HCT116 (cell line): ENCODE measurements at regions not wholly inside any gene's neighbourhood (a gene's known extent, or its start where the extent isn't known, plus 50 kb on each side); places are given as distances from the start of the nearest gene placed in this dataset.

ENCODE experiments used
- ATAC-seq: fragments of 200-7000 bp; cut with Tn5 transposase; 2 replicates; pipeline ENCODE4 v1.9.1; 2020; ENCODE audit warnings: mild to moderate bottlenecking, moderate library complexity
- BruUV-seq: library from RNA; stranded (reverse); fragments of 400-500 nt; replicated peaks from 2 replicates; lab custom pipeline; 2021; lab: Mats Ljungman, UMichigan
- CTCF ChIA-PET: fragments of 300-600 bp; sonication (Branson Sonifier 250); formaldehyde crosslinking; loops from one replicate; lab custom pipeline; 2021; ENCODE audit warnings: antibody characterized with exemption; lab: Charles Lee
- POLR2A ChIA-PET: fragments of 300-600, 350-600 bp; sonication (Branson Sonifier 250); formaldehyde crosslinking; loops from one replicate; lab custom pipeline; 2021; ENCODE audit warnings: antibody characterized with exemption; lab: Charles Lee
- RAD21 ChIA-PET, 2 experiments: fragments of 300-600 bp; sonication (Branson Sonifier 250); formaldehyde crosslinking; loops; one replicate each; lab custom pipeline; 2023; ENCODE audit warnings: low total read pairs in 2 of 2; ENCODE audit not compliant: uncharacterized antibody in 2 of 2, unreplicated experiment in 2 of 2, low non-redundant PET in 1 of 2; lab: Charles Lee
- DNase-seq: peaks from one replicate; pipeline ENCODE4 v3.0.0-alpha.2; 2010; ENCODE audit warnings: low read depth, low spot score
- H2AFZ ChIP-seq: fragments of 200-600 bp; shearing (Covaris generic), sonication (generic); 2 replicates; pipeline ENCODE4 v1.6.1; 2017; ENCODE audit warnings: low read depth, mixed run types, mixed read lengths, antibody characterized with exemption, low read length; ENCODE audit not compliant: poor library complexity, severe bottlenecking
- H3K27ac ChIP-seq: 2 replicates; pipeline ENCODE4 v1.5.1; 2012; ENCODE audit warnings: low read depth, low read length
- H3K27me3 ChIP-seq: fragments of 200-600 bp; sonication (generic); 2 replicates; pipeline ENCODE4 v1.6.1; 2016; ENCODE audit warnings: mixed run types, low read length, mixed read lengths; ENCODE audit not compliant: insufficient read depth
- H3K36me3 ChIP-seq, 2 experiments: fragments of 200-500 bp in 1 of 2; fragments of 200-600 bp in 1 of 2; sonication (Bioruptor generic) in 1 of 2; sonication (generic) in 1 of 2; 2 replicates each; pipeline versions ENCODE4 v1.5.1 to v1.6.1; 2014 to 2016; ENCODE audit warnings: low read length in 2 of 2, inconsistent platforms in 1 of 2, mixed read lengths in 1 of 2, mixed run types in 1 of 2; ENCODE audit not compliant: insufficient read depth in 2 of 2, control insufficient read depth in 1 of 2
- H3K4me1 ChIP-seq, 2 experiments: fragments of 200-600 bp in 1 of 2; sonication (generic) in 1 of 2; 2 replicates each; pipeline versions ENCODE4 v1.5.1 to v1.6.1; 2012 to 2017; ENCODE audit warnings: low read length in 2 of 2, inconsistent platforms in 1 of 2, mild to moderate bottlenecking in 1 of 2, mixed read lengths in 1 of 2, mixed run types in 1 of 2, moderate library complexity in 1 of 2; ENCODE audit not compliant: insufficient read depth in 2 of 2, control insufficient read depth in 1 of 2
- H3K4me2 ChIP-seq: fragments of 200-600 bp; sonication (generic); 2 replicates; pipeline ENCODE4 v1.6.1; 2017; ENCODE audit warnings: mixed run types, low read length, mixed read lengths
- H3K4me3 ChIP-seq, 2 experiments: fragments of 200-600 bp in 1 of 2; sonication (generic) in 1 of 2; replicated peaks in 1 of 2; 2 replicates each; pipeline ENCODE4 v1.5.1; 2011 to 2016; ENCODE audit warnings: low read length in 2 of 2, control low read depth in 1 of 2, low read depth in 1 of 2, mild to moderate bottlenecking in 1 of 2, mixed read lengths in 1 of 2, mixed run types in 1 of 2
- H3K79me2 ChIP-seq: fragments of 200-600 bp; sonication (generic); 2 replicates; pipeline ENCODE4 v1.6.1; 2017; ENCODE audit warnings: mild to moderate bottlenecking, mixed run types, low read length, moderate library complexity, mixed read lengths; ENCODE audit not compliant: insufficient read depth
- H3K9ac ChIP-seq: fragments of 200-600 bp; sonication (generic); 2 replicates; pipeline ENCODE4 v1.6.1; 2016; ENCODE audit warnings: low read length, mixed read lengths
- H3K9me2 ChIP-seq: fragments of 200-600 bp; sonication (generic), shearing (Covaris generic); 2 replicates; pipeline ENCODE4 v1.6.1; 2017; ENCODE audit warnings: mixed run types, mild to moderate bottlenecking, moderate library complexity; ENCODE audit not compliant: insufficient read depth
- H3K9me3 ChIP-seq, 2 experiments: fragments of 200-500 bp in 1 of 2; fragments of 200-600 bp in 1 of 2; sonication (Bioruptor generic) in 1 of 2; sonication (generic) in 1 of 2; 2 replicates each; pipeline ENCODE4 v1.6.1; 2014 to 2017; ENCODE audit warnings: low read length in 2 of 2, mixed read lengths in 2 of 2, inconsistent platforms in 1 of 2, low read depth in 1 of 2, mild to moderate bottlenecking in 1 of 2, mixed run types in 1 of 2, moderate library complexity in 1 of 2; ENCODE audit not compliant: control insufficient read depth in 1 of 2, insufficient read depth in 1 of 2
- H4K20me1 ChIP-seq: fragments of 200-600 bp; sonication (generic), shearing (Covaris generic); 2 replicates; pipeline ENCODE4 v1.6.1; 2017; ENCODE audit warnings: mixed run types, mild to moderate bottlenecking, moderate library complexity; ENCODE audit not compliant: insufficient read depth
- ATF3 ChIP-seq: IDR thresholded peaks from 2 replicates; pipeline ENCODE4 v1.6.1; 2012
- CEBPB ChIP-seq: IDR thresholded peaks from 2 replicates; pipeline ENCODE4 v1.6.1; 2012; ENCODE audit warnings: low read depth
- EGR1 ChIP-seq: IDR thresholded peaks from 2 replicates; pipeline ENCODE4 v1.6.1; 2012; ENCODE audit warnings: low read depth
- ELF1 ChIP-seq: IDR thresholded peaks from 2 replicates; pipeline ENCODE4 v1.6.1; 2012; ENCODE audit warnings: low read depth, borderline replicate concordance
- EZH2 ChIP-seq: fragments of 200-600 bp; sonication (generic); IDR thresholded peaks from 2 replicates; pipeline ENCODE4 v1.6.1; 2017; ENCODE audit warnings: antibody characterized with exemption, mixed run types
- EZH2phosphoT487 ChIP-seq: fragments of 200-600 bp; IDR thresholded peaks from 2 replicates; pipeline ENCODE4 v1.6.1; 2018; ENCODE audit warnings: antibody characterized with exemption, borderline replicate concordance
- POLR2AphosphoS5 ChIP-seq: IDR thresholded peaks from 2 replicates; pipeline ENCODE4 v1.6.1; 2011; ENCODE audit warnings: mild to moderate bottlenecking, low read depth, low read length, moderate library complexity
- RAD21 ChIP-seq: IDR thresholded peaks from 2 replicates; pipeline ENCODE4 v1.6.1; 2012; ENCODE audit warnings: low read depth, mild to moderate bottlenecking
- SIN3A ChIP-seq: IDR thresholded peaks from 2 replicates; pipeline ENCODE4 v1.6.1; 2012; ENCODE audit warnings: low read depth
- SP1 ChIP-seq: IDR thresholded peaks from 2 replicates; pipeline ENCODE4 v1.6.1; 2012; ENCODE audit warnings: low read depth
- SRF ChIP-seq: IDR thresholded peaks from 2 replicates; pipeline ENCODE4 v1.6.1; 2012; ENCODE audit warnings: low read depth
- ZNF274 ChIP-seq: fragments of 200-500 bp; sonication (Bioruptor generic); IDR thresholded peaks from 2 replicates; pipeline ENCODE4 v1.6.1; 2014; ENCODE audit warnings: mild to moderate bottlenecking, low read depth, low read length, inconsistent platforms
- intact Hi-C: fragments of 100-400 bp; cut with micrococcal nuclease; formaldehyde crosslinking; loops from 2 replicates; pipeline ENCODE4 v1.10.0; 2022
- TF ChIP-seq, protein P1 (sequence below): IDR thresholded peaks from 2 replicates; pipeline ENCODE4 v1.6.1; 2011; ENCODE audit warnings: mild to moderate bottlenecking, low read length, moderate library complexity; ENCODE audit not compliant: insufficient replicate concordance; ENCODE audit errors: extremely low read depth
- TF ChIP-seq, protein P2 (sequence below), 3 experiments: fragments of 200-600 bp in 1 of 3; sonication (generic) in 1 of 3; IDR thresholded peaks in 2 of 3; conservative IDR thresholded peaks in 1 of 3; 2 replicates each; pipeline ENCODE4 v1.5.1; 2012 to 2017; ENCODE audit warnings: low read depth in 2 of 3, low read length in 2 of 3, antibody characterized with exemption in 1 of 3, borderline replicate concordance in 1 of 3, control low read depth in 1 of 3, mild to moderate bottlenecking in 1 of 3, mixed read lengths in 1 of 3, mixed run types in 1 of 3, moderate library complexity in 1 of 3; ENCODE audit not compliant: insufficient read depth in 1 of 3
- TF ChIP-seq, protein P3 (sequence below): IDR thresholded peaks from 2 replicates; pipeline ENCODE4 v1.6.1; 2012; ENCODE audit warnings: low read depth

- ChIA-PET RAD21 (no interaction called here), POLR2A (no interaction called here), CTCF (no interaction called here)
- H3K27ac ChIP-seq, result no peak overlapping the region
- H3K9me3 ChIP-seq, result peaks cover 7 to 38% of the 10 kb centered on the region in 2 experiments; a peak in 3 of 4 replicates
- TF ChIP-seq ATF3 (no peak), POLR2AphosphoS5 (no peak), SIN3A (no peak), RAD21 (no peak), SP1 (no peak), ZNF274 (no peak), ELF1 (no peak), EZH2phosphoT487 (no peak), EZH2 (no peak), SRF (no peak), EGR1 (no peak), CEBPB (no peak)
- TF ChIP-seq, protein P1, sequence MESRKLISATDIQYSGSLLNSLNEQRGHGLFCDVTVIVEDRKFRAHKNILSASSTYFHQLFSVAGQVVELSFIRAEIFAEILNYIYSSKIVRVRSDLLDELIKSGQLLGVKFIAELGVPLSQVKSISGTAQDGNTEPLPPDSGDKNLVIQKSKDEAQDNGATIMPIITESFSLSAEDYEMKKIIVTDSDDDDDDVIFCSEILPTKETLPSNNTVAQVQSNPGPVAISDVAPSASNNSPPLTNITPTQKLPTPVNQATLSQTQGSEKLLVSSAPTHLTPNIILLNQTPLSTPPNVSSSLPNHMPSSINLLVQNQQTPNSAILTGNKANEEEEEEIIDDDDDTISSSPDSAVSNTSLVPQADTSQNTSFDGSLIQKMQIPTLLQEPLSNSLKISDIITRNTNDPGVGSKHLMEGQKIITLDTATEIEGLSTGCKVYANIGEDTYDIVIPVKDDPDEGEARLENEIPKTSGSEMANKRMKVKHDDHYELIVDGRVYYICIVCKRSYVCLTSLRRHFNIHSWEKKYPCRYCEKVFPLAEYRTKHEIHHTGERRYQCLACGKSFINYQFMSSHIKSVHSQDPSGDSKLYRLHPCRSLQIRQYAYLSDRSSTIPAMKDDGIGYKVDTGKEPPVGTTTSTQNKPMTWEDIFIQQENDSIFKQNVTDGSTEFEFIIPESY, result no peak
- TF ChIP-seq, protein P2, sequence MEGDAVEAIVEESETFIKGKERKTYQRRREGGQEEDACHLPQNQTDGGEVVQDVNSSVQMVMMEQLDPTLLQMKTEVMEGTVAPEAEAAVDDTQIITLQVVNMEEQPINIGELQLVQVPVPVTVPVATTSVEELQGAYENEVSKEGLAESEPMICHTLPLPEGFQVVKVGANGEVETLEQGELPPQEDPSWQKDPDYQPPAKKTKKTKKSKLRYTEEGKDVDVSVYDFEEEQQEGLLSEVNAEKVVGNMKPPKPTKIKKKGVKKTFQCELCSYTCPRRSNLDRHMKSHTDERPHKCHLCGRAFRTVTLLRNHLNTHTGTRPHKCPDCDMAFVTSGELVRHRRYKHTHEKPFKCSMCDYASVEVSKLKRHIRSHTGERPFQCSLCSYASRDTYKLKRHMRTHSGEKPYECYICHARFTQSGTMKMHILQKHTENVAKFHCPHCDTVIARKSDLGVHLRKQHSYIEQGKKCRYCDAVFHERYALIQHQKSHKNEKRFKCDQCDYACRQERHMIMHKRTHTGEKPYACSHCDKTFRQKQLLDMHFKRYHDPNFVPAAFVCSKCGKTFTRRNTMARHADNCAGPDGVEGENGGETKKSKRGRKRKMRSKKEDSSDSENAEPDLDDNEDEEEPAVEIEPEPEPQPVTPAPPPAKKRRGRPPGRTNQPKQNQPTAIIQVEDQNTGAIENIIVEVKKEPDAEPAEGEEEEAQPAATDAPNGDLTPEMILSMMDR (IDR thresholded peaks at IDR 0.05 in 2 of 3, conservative IDR thresholded peaks at IDR 0.05 in 1 of 3; ENCODE audit: borderline replicate concordance in 1 of 3, insufficient read depth in 1 of 3, low read depth in 2 of 3, low read length in 2 of 3), result no peak
- TF ChIP-seq, protein P3, sequence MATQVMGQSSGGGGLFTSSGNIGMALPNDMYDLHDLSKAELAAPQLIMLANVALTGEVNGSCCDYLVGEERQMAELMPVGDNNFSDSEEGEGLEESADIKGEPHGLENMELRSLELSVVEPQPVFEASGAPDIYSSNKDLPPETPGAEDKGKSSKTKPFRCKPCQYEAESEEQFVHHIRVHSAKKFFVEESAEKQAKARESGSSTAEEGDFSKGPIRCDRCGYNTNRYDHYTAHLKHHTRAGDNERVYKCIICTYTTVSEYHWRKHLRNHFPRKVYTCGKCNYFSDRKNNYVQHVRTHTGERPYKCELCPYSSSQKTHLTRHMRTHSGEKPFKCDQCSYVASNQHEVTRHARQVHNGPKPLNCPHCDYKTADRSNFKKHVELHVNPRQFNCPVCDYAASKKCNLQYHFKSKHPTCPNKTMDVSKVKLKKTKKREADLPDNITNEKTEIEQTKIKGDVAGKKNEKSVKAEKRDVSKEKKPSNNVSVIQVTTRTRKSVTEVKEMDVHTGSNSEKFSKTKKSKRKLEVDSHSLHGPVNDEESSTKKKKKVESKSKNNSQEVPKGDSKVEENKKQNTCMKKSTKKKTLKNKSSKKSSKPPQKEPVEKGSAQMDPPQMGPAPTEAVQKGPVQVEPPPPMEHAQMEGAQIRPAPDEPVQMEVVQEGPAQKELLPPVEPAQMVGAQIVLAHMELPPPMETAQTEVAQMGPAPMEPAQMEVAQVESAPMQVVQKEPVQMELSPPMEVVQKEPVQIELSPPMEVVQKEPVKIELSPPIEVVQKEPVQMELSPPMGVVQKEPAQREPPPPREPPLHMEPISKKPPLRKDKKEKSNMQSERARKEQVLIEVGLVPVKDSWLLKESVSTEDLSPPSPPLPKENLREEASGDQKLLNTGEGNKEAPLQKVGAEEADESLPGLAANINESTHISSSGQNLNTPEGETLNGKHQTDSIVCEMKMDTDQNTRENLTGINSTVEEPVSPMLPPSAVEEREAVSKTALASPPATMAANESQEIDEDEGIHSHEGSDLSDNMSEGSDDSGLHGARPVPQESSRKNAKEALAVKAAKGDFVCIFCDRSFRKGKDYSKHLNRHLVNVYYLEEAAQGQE, result no peak
- DNase-seq (no peak), ATAC-seq (no peak)
- H3K4me3 ChIP-seq, result no peak overlapping the region
- no peaks in the 10 kb centered on the region for H3K27me3 ChIP-seq
- no peaks in the 10 kb centered on the region; a peak in 1 of 4 replicates for H3K36me3 ChIP-seq
- no peak overlapping the region for H2AFZ ChIP-seq
- H3K4me2 ChIP-seq, result no peak overlapping the region
- H4K20me1 ChIP-seq, result no peaks in the 10 kb centered on the region
- H3K79me2 ChIP-seq, result no peaks in the 10 kb centered on the region
- no TSS peak for BruUV-seq
- H3K9ac ChIP-seq, result no peak overlapping the region
- no peaks in the 10 kb centered on the region for H3K9me2 ChIP-seq
- intact Hi-C loops, result no loop called here
- H3K4me1 ChIP-seq, result no peaks in the 10 kb centered on the region
Observed at GRCh38 chr21:28177124-28177523, 815.6 kb downstream of the LTN1 start.
